NB4 (cell line): ENCODE measurements at regions not wholly inside any gene's neighbourhood (a gene's known extent, or its start where the extent isn't known, plus 50 kb on each side); places are given as distances from the start of the nearest gene placed in this dataset.

Source experiments
- MYC ChIP-seq: IDR thresholded peaks from 2 replicates; pipeline ENCODE4 v1.6.1; 2011; ENCODE audit warnings: low read depth, low read length
- POLR2A ChIP-seq: IDR thresholded peaks from 2 replicates; pipeline ENCODE4 v1.6.1; 2011; ENCODE audit warnings: mild to moderate bottlenecking; ENCODE audit not compliant: insufficient read length; ENCODE audit errors: extremely low read depth
- TF ChIP-seq, protein P1 (sequence below): IDR thresholded peaks from 2 replicates; pipeline ENCODE4 v1.6.1; 2011; ENCODE audit warnings: low read depth, low read length

DNA sequence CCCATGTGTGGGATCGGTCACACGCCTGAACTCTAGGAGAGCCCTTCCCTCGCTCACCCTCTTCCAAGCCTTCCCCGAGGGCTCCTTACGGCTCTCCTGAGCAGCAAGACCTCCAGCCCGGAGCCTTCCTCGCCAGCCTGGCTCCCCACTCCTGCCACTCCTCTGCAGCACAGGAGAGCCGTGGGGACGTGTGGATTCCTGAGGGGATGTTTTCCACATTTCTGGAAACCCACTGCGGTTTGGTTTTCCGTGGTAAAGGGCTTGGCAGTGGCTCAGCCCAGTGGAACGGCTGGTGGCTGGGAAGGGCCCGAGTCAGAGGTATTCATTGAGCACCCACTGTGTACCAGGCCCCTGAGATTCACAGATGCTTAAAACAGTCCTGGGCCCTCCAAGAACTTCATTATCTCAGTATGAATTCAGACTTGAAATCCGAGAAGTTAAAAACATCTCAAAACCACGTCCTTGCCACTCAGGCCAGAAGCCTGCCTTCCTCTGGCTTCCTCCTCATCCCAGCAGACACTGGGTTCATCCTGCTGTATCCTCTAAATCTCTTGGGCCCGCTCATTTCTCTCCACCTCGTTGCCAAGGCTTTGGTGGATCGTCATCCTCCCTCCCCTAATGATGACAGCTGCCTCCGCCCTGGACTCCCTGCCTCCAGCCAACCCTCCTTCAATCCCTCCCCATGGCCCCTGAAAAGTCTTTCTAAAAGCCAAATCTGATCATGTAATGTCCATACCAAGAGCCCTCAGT lies 109.6 kb downstream of the FGF18 start:
- TF ChIP-seq POLR2A: no peak
- TF ChIP-seq, protein P1, sequence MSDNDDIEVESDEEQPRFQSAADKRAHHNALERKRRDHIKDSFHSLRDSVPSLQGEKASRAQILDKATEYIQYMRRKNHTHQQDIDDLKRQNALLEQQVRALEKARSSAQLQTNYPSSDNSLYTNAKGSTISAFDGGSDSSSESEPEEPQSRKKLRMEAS: no peak
- TF ChIP-seq MYC: no peak
